ENCODE measurements at regions not wholly inside any gene's neighbourhood (a gene's known extent, or its start where the extent isn't known, plus 50 kb on each side); places are given as distances from the start of the nearest gene placed in this dataset.
"Not testable (repeated sequence)": the region's sequence is repeated elsewhere in the genome, so short reads cannot be mapped to it uniquely, and the experiment has no call there.

DNA sequence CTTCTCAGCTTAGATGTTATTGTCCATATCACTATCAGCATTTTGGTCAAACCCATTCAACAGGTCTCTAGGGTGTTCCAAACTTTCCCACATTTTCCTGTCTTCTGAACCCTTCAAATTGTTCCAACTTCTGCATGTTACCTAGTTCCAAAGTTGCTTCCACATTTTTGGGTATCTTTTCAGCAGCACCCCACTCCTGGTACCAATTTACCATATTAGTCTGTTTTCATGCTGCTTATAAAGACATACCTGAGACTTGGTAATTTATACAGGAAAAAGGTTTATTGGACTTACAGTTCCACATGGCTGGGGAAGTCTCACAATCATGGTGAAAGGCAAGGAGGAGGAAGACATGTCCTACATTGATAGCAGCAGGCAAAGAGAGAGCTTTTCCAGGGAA lies 1187.6 kb downstream of the MRPL39 start:
- not testable (repeated sequence) for DNase-seq (ENCODE audit: low read depth in 4 of 4, low spot score in 1 of 4)

DNA sequence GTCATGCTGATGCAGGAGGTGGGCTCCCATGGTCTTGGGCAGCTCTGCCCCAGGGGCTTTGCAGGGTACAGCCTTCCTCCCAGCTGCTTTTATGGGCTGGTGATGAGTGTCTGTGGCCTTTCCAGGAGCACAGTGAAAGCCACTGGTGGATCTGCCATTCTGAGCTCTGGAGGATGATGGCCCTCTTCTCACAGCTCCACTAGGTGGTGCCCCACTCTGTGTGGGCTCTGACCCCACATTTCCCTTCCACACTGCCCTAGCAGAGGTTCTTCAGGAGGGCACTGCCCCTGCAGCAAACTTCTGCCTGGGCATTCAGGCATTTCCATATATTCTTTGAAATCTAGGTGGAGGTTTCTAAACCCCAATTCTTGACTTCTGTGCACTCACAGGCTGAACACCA lies 1188.6 kb downstream of the MRPL39 start:
- DNase-seq (ENCODE audit: low read depth in 4 of 4, low spot score in 1 of 4), result no peak

GRCh38 chr21:24411429-24411828 lies 1195.9 kb downstream of the MRPL39 start:
- DNase-seq (ENCODE audit: low read depth in 4 of 4, low spot score in 1 of 4), result no peak

DNA sequence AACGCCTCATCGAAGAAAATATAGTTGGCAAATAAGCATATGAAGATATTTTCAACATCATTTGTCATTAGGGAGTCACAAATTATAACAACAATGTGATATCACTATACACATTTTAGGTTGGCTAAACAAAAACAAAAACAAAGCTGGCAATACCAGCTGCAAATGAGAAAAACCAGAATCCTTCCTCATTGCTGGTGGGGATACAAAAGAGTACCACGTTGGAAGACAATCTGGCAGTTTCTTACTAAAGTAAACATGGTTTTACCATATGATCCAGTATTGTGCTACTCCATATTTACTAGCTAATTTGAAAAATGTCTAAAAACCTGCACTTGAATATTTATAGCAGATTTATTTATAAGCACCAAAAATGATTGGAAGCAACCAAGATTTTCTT lies 1204.1 kb downstream of the MRPL39 start:
- no peak for DNase-seq (ENCODE audit: low read depth in 4 of 4, low spot score in 1 of 4)

DNA sequence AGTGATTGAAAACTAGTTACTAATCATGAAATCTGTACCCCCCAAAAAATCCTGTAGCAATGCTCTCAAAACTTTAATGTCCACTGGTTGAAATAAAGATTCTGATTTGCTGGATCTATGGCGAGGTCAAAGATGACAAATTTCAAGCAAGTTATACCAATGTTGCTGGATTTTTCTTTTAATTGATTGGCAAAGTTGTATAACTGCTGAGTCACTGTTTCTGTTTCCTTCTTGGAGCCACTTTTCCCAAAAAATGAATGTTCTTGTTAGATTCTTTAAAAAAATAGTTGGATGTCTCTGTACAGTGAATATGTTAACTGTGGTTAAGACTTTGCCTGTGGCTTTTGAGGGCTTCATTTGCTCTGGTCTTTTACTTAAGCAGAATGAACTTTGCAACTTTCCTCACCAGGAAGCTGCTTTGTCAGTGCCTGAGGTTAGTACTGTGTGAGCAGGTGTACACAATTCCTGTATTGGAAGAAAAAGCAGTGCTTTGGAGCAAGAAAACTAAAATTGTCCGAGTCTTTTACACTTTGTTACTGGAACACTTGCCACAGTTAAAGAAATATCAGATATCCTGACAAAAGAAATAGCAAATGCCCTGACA lies 1211.9 kb downstream of the MRPL39 start:
- no peak for DNase-seq (ENCODE audit: low read depth in 4 of 4, low spot score in 1 of 4)

DNA sequence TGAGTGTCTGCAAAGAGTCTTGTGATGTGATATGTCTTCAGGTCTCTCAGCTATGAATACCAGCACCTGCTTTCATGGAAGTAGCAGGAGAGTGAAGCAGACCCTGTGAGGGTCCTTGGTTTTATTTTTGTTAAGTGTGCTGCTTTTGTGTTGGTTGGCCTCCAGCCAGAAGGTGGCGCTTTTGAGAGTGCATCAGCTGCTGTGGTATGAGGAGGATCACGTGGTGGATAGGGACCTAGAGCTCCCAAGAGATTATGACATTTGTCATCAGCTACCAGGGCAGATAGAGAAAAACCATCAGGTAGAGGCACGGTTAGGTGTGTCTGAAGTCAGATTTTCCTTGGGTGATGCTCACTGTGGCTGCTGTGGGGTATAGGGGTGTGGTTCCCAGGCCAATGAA lies 1232.1 kb downstream of the MRPL39 start:
- DNase-seq (ENCODE audit: low read depth in 4 of 4, low spot score in 1 of 4), result peak in 1 of 4 experiments; percentile 11

DNA sequence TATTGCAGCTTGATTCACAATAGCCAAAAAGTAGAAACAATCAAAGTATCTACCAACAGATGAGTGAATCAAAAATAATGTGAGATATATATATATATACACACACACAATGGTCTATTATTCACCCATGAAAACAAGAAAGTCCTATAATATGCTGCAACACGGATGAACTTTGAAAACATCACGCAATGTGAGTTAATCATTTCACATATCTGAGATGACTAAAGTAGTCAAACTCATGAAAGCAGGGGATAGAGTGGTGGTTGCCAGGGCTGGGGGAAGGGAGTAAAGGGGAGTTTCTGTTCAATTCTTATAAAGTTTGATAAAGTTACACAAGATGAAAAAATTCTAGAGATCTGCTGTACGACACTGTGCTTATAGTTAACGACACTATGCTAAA lies 1234.8 kb downstream of the MRPL39 start:
- no peak for DNase-seq (ENCODE audit: low read depth in 4 of 4, low spot score in 1 of 4)

GRCh38 chr21:24369746-24370145 lies 1237.5 kb downstream of the MRPL39 start:
- DNase-seq (ENCODE audit: low read depth in 4 of 4, low spot score in 1 of 4), result no peak

- DNase-seq (ENCODE audit: low read depth in 4 of 4, low spot score in 1 of 4), result no peak
Observed at GRCh38 chr21:24369278-24369677, 1238.0 kb downstream of the MRPL39 start.

- DNase-seq (ENCODE audit: low read depth in 4 of 4, low spot score in 1 of 4), result no peak
Observed at GRCh38 chr21:24367936-24368335, 1239.3 kb downstream of the MRPL39 start.

GRCh38 chr21:24353492-24353891 lies 1253.8 kb downstream of the MRPL39 start:
- DNase-seq (ENCODE audit: low read depth in 4 of 4, low spot score in 1 of 4), result no peak

DNA sequence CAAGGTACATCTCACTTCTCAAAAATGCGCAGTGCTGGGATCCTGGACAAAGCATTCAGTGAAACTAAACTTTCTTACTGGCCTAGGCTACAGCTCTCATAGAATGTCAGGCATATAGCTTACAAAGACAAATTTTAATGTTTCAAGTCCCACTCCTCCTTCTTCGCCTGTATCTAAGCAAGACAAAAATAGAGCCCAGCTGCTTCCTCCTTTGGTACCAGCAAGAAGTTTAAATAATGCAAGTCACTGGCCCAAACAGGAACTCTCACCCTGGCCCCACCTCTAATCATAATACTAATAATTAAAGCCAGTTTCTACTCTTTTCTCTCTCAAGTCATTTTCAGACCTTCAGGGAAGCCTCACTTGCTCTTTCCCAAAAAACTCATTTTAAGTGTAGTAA lies 1267.9 kb downstream of the MRPL39 start:
- no peak for DNase-seq (ENCODE audit: low read depth in 4 of 4, low spot score in 1 of 4)

GRCh38 chr21:24336491-24336890 lies 1270.8 kb downstream of the MRPL39 start:
- DNase-seq (ENCODE audit: low read depth in 4 of 4, low spot score in 1 of 4), result no peak

GRCh38 chr21:24323536-24323935 lies 1283.7 kb downstream of the MRPL39 start:
- no peak for DNase-seq (ENCODE audit: low read depth in 4 of 4, low spot score in 1 of 4)

- DNase-seq (ENCODE audit: low read depth in 4 of 4, low spot score in 1 of 4), result no peak
Observed at GRCh38 chr21:24316277-24316922, 1290.9 kb downstream of the MRPL39 start.

DNA sequence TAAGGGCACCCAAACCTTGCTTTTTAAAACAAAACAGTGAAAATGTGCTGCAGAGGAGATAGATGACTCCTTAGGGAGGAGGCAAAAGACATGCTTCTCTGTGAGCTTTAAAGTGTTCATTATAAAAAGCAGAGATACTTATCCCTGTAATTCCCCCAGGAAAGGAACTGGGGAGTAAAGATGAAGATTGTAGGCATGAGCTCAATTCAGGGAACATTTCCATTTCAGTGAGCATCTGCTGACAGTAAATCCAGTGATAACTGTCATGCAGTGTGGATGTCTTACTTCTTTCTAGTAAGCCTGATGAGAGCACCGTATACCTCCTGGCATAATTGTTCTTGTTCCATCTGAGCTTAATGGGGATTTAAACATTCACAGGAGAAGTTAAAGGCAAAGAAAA lies 1296.5 kb downstream of the MRPL39 start:
- DNase-seq (ENCODE audit: low read depth in 4 of 4, low spot score in 1 of 4), result no peak

DNA sequence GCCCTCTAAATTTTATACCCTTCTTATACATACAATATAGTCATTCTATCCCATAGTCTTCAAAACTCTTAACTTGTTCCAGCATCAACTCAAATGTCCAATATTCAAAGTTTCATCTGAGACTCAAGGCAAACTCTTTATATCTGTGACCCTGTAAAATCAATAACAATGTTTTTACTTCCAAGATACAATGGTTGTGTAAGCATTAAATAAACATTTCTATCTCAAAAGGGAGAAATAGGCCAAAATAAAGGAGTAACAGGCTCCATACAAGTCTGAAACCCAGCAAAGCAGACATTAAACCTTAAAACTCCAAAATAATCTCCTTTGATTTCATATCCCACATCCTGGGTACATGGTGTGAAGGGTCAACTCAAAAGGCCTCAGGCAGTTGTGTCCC lies 1299.1 kb downstream of the MRPL39 start:
- DNase-seq (ENCODE audit: low read depth in 4 of 4, low spot score in 1 of 4), result no peak

DNA sequence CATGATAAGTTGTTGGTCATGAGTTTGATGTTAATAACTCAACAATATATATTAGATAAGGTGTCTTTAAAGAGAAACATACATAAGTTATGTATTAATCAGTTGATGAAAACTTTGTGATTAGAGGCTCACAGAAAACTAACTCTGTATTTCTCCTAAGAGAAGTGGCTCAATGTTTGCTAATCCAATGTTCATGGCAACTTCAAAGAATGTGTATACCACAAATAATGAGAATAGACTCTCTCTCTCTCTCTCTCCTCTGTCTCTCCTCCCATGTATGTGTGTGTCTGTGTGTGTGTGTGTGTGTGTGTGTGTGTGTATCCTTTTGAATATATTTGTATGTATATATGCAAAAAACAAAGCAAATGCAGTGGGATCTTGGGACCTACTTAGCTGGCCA lies 1304.9 kb downstream of the MRPL39 start:
- DNase-seq (ENCODE audit: low read depth in 4 of 4, low spot score in 1 of 4), result no peak

DNA sequence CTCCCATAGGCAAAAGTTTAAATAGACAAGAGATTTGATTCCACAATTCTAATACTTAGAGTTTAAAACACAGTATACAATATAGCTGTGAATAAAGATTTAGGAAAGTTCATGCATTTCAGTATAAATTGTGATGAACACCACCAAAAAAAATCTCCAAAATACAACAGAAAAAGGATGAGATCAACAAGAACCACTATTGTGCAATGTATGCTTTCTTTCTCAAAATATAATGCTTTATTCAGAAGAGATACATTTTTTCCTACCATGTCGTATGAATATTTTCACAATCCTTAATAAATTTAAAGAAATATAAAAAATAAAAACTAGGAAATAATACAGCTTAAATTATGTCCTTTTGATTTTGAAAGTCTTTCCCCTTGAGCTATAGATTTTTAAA lies 1309.2 kb downstream of the MRPL39 start:
- DNase-seq (ENCODE audit: low read depth in 4 of 4, low spot score in 1 of 4), result no peak

GRCh38 chr21:24294171-24294570 lies 1313.1 kb downstream of the MRPL39 start:
- DNase-seq (ENCODE audit: low read depth in 4 of 4, low spot score in 1 of 4), result no peak

DNA sequence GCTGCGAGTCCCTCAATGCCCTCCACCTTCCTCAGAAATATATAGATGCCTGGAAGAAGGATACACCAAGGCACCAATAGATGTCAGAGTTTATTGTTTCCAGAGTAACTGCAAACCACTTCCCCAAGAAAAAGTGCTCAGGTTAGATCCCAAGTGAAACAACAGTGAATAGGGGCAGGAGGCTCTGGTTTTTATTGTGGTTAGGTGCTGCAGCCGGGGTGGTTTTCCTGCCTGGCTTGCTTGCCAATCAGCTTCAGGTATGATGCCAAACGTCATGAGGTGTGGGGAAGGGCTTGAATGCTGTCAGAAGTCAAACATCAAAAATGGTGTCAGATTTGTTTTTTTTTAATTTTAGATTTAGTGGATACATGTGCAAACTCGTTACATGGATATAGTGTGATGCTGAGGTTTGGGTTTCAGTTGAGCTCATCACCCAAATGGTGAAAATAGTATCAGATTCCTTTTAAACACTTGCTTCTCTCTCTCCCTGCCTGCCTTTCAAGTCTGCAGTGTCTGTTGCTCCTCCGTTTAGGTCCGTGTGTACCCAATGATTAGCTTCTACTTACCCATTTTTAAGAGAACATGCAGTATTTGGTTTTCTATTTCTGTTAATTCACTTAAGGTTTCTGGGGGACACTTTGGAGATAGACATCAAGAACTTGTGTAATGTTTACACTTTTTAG lies 1317.0 kb downstream of the MRPL39 start:
- peak in 1 of 4 experiments; percentile 0 for DNase-seq (ENCODE audit: low read depth in 4 of 4, low spot score in 1 of 4)

GRCh38 chr21:24289539-24289938 lies 1317.7 kb downstream of the MRPL39 start:
- no peak for DNase-seq (ENCODE audit: low read depth in 4 of 4, low spot score in 1 of 4)

DNA sequence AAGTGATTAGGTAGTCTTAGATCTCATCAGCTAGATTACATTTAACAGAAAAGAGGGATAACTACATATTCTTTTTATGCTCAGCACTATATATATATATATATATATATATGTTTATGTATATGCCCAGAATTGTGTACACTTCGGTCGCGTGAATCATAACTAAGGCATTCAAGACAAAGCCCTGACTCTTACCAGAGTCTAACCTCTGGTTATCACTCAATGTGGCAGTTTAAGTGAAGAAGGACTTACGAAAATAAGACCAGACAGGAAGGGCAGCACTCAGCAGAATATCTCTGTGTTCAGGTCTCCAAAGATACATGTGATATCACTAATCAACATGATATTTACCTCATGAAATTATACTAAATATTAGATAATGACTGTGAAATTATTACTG lies 1326.7 kb downstream of the MRPL39 start:
- no peak for DNase-seq (ENCODE audit: low read depth in 4 of 4, low spot score in 1 of 4)
